ENCODE measurements at regions not wholly inside any gene's neighbourhood (a gene's known extent, or its start where the extent isn't known, plus 50 kb on each side); places are given as distances from the start of the nearest gene placed in this dataset.

- peaks cover 2% of the 10 kb centered on the region for H3K36me3 Mint-ChIP-seq (ENCODE audit: low read depth, unreplicated experiment)
- no peak for FAIRE-seq
- H3K36me3 ChIP-seq (ENCODE audit: insufficient read depth, low read length), result no peaks in the 10 kb centered on the region
Measured at GRCh38 chr6:146909376-146909775, 294.8 kb upstream of the STXBP5 start.

GRCh38 chr6:146909886-146910285, 294.3 kb upstream of the STXBP5 start:
- FAIRE-seq, result no peak
- H3K4me3 Mint-ChIP-seq (ENCODE audit: unreplicated experiment), result no peak overlapping the region
- Histone ChIP-seq H3K9ac (ENCODE audit: low read length) (no peak overlapping the region), H3K27me3 (ENCODE audit: insufficient read depth, low read length) (no peaks in the 10 kb centered on the region), H3K79me2 (ENCODE audit: insufficient read depth, low read length) (no peaks in the 10 kb centered on the region), H3K4me1 (ENCODE audit: insufficient read depth, low read length) (peaks cover 28% of the 10 kb centered on the region), H3K9me3 (ENCODE audit: insufficient read depth, low read depth, low read length) (no peaks in the 10 kb centered on the region), H3K4me3 (ENCODE audit: insufficient read depth, low read depth, low read length) (no peak overlapping the region), H2AFZ (ENCODE audit: low read depth, low read length) (no peak overlapping the region), H3K27ac (ENCODE audit: low read depth, low read length) (no peak overlapping the region), H4K20me1 (ENCODE audit: insufficient read depth, low read length) (no peaks in the 10 kb centered on the region), H3K36me3 (ENCODE audit: insufficient read depth, low read length) (no peaks in the 10 kb centered on the region), H3K4me2 (ENCODE audit: low read length) (no peak overlapping the region)
- no peaks in the 10 kb centered on the region for H3K27me3 Mint-ChIP-seq (ENCODE audit: low read depth, unreplicated experiment)
- TF ChIP-seq EZH2 (IDR thresholded peaks at IDR 0.05; ENCODE audit: insufficient read depth, low read length), result no peak
- TF ChIP-seq CTCF (IDR thresholded peaks at IDR 0.05; ENCODE audit: insufficient read depth, low read depth, low read length), result no peak
- peak overlapping the region; percentile 75 for H3K27ac Mint-ChIP-seq (ENCODE audit: unreplicated experiment)
- peaks cover 2% of the 10 kb centered on the region for H3K36me3 Mint-ChIP-seq (ENCODE audit: low read depth, unreplicated experiment)
- DNase-seq (ENCODE audit: low read depth), result peak; percentile 59
- H3K4me1 Mint-ChIP-seq (ENCODE audit: low read depth, unreplicated experiment), result peaks cover 35% of the 10 kb centered on the region
- H3K9me3 Mint-ChIP-seq (ENCODE audit: unreplicated experiment), result no peaks in the 10 kb centered on the region

More at GRCh38 chr6:146909376-146909775, 294.8 kb upstream of the STXBP5 start:
- Mint-ChIP-seq H3K27ac (ENCODE audit: unreplicated experiment) (no peak overlapping the region), H3K9me3 (ENCODE audit: unreplicated experiment) (no peaks in the 10 kb centered on the region), H3K27me3 (ENCODE audit: low read depth, unreplicated experiment) (no peaks in the 10 kb centered on the region), H3K4me1 (ENCODE audit: low read depth, unreplicated experiment) (peaks cover 30% of the 10 kb centered on the region), H3K4me3 (ENCODE audit: unreplicated experiment) (no peak overlapping the region)
- no peak for DNase-seq (ENCODE audit: low read depth)
- TF ChIP-seq EZH2 (IDR thresholded peaks at IDR 0.05; ENCODE audit: insufficient read depth, low read length) (no peak), CTCF (IDR thresholded peaks at IDR 0.05; ENCODE audit: insufficient read depth, low read depth, low read length) (no peak)
- no peak overlapping the region for H3K27ac ChIP-seq (ENCODE audit: low read depth, low read length)
- no peaks in the 10 kb centered on the region for H3K79me2 ChIP-seq (ENCODE audit: insufficient read depth, low read length)
- peaks cover 24% of the 10 kb centered on the region for H3K4me1 ChIP-seq (ENCODE audit: insufficient read depth, low read length)
- no peak overlapping the region for H2AFZ ChIP-seq (ENCODE audit: low read depth, low read length)
- H3K4me2 ChIP-seq (ENCODE audit: low read length), result no peak overlapping the region
- no peaks in the 10 kb centered on the region for H3K27me3 ChIP-seq (ENCODE audit: insufficient read depth, low read length)
- H4K20me1 ChIP-seq (ENCODE audit: insufficient read depth, low read length), result no peaks in the 10 kb centered on the region
- no peak overlapping the region for H3K4me3 ChIP-seq (ENCODE audit: insufficient read depth, low read depth, low read length)
- H3K9ac ChIP-seq (ENCODE audit: low read length), result no peak overlapping the region
- no peaks in the 10 kb centered on the region for H3K9me3 ChIP-seq (ENCODE audit: insufficient read depth, low read depth, low read length)

- Mint-ChIP-seq H3K36me3 (ENCODE audit: low read depth, unreplicated experiment) (peaks cover 2% of the 10 kb centered on the region), H3K27ac (ENCODE audit: unreplicated experiment) (peak overlapping the region; percentile 75), H3K4me3 (ENCODE audit: unreplicated experiment) (no peak overlapping the region), H3K9me3 (ENCODE audit: unreplicated experiment) (no peaks in the 10 kb centered on the region), H3K4me1 (ENCODE audit: low read depth, unreplicated experiment) (peaks cover 38% of the 10 kb centered on the region), H3K27me3 (ENCODE audit: low read depth, unreplicated experiment) (no peaks in the 10 kb centered on the region)
- Histone ChIP-seq H3K79me2 (ENCODE audit: insufficient read depth, low read length) (no peaks in the 10 kb centered on the region), H3K4me3 (ENCODE audit: insufficient read depth, low read depth, low read length) (no peak overlapping the region), H3K36me3 (ENCODE audit: insufficient read depth, low read length) (no peaks in the 10 kb centered on the region), H3K4me1 (ENCODE audit: insufficient read depth, low read length) (peaks cover 30% of the 10 kb centered on the region), H3K4me2 (ENCODE audit: low read length) (no peak overlapping the region), H3K27ac (ENCODE audit: low read depth, low read length) (no peak overlapping the region), H3K9ac (ENCODE audit: low read length) (no peak overlapping the region), H3K27me3 (ENCODE audit: insufficient read depth, low read length) (no peaks in the 10 kb centered on the region), H3K9me3 (ENCODE audit: insufficient read depth, low read depth, low read length) (no peaks in the 10 kb centered on the region), H4K20me1 (ENCODE audit: insufficient read depth, low read length) (no peaks in the 10 kb centered on the region), H2AFZ (ENCODE audit: low read depth, low read length) (no peak overlapping the region)
- DNase-seq (ENCODE audit: low read depth), result no peak
- FAIRE-seq, result no peak
- TF ChIP-seq EZH2 (IDR thresholded peaks at IDR 0.05; ENCODE audit: insufficient read depth, low read length) (no peak), CTCF (IDR thresholded peaks at IDR 0.05; ENCODE audit: insufficient read depth, low read depth, low read length) (no peak)
Measured at GRCh38 chr6:146910611-146911010, 293.6 kb upstream of the STXBP5 start.
